ENCODE measurements at regions not wholly inside any gene's neighbourhood (a gene's known extent, or its start where the extent isn't known, plus 50 kb on each side); places are given as distances from the start of the nearest gene placed in this dataset.

- no peaks in the 10 kb centered on the region for H3K4me1 ChIP-seq (ENCODE audit: control insufficient read depth in 2 of 2, insufficient read depth in 2 of 2, low read length in 2 of 2)
- no peak overlapping the region for H3K27ac ChIP-seq (ENCODE audit: low read depth in 1 of 2, low read length in 1 of 2)
- H3K27me3 ChIP-seq (ENCODE audit: control insufficient read depth in 2 of 2, insufficient read depth in 1 of 2, low read length in 1 of 2) = no peaks in the 10 kb centered on the region
Observed at GRCh38 chrX:102866981-102867656, 70.0 kb upstream of the RAB40AL start.

GRCh38 chrX:102883491-102883890 is 53.6 kb upstream of the RAB40AL start:
- WGBS = 97% methylated on average over 7 of the region's 7 CpGs
- Histone ChIP-seq H3K27me3 (ENCODE audit: control insufficient read depth in 2 of 2, insufficient read depth in 1 of 2, low read length in 1 of 2) (no peaks in the 10 kb centered on the region), H3K4me3 (ENCODE audit: low read length in 2 of 2) (no peak overlapping the region), H3K9me3 (ENCODE audit: control insufficient read depth in 2 of 2, insufficient read depth in 1 of 2, low read length in 1 of 2) (no peaks in the 10 kb centered on the region), H3K27ac (ENCODE audit: low read depth in 1 of 2, low read length in 1 of 2) (no peak overlapping the region), H3K4me1 (ENCODE audit: control insufficient read depth in 2 of 2, insufficient read depth in 2 of 2, low read length in 2 of 2) (no peaks in the 10 kb centered on the region), H3K36me3 (ENCODE audit: control insufficient read depth in 2 of 2, insufficient read depth in 2 of 2, low read length in 1 of 2) (peaks cover 0 to under 1% of the 10 kb centered on the region in 2 donors)
- no peak for DNase-seq (ENCODE audit: low read depth in 6 of 9, low spot score in 9 of 9)

More at GRCh38 chrX:102866981-102867656, 70.0 kb upstream of the RAB40AL start:
- DNase-seq (ENCODE audit: low read depth in 6 of 9, low spot score in 9 of 9) = no peak
- WGBS = 99% methylated on average over 2 of the region's 2 CpGs
- Histone ChIP-seq H3K36me3 (ENCODE audit: control insufficient read depth in 2 of 2, insufficient read depth in 2 of 2, low read length in 1 of 2) (peaks cover 0 to 2% of the 10 kb centered on the region in 2 donors), H3K9me3 (ENCODE audit: control insufficient read depth in 2 of 2, insufficient read depth in 1 of 2, low read length in 1 of 2) (no peaks in the 10 kb centered on the region), H3K4me3 (ENCODE audit: low read length in 2 of 2) (no peak overlapping the region)

Data from thymus (tissue), 11 donors.